Stimulated activated CD4-positive, alpha-beta T cell treated with anti-CD3 and anti-CD28 coated beads, Interleukin-12 subunit alpha, Interleukin-12 subunit beta, amount 100 ng/mL, for 4 hours (primary cell): ENCODE measurements at regions not wholly inside any gene's neighbourhood (a gene's known extent, or its start where the extent isn't known, plus 50 kb on each side); places are given as distances from the start of the nearest gene placed in this dataset.

Source experiments
- DNase-seq: peaks from one replicate; pipeline ENCODE4 v3.0.0-alpha.2; 2020

DNA sequence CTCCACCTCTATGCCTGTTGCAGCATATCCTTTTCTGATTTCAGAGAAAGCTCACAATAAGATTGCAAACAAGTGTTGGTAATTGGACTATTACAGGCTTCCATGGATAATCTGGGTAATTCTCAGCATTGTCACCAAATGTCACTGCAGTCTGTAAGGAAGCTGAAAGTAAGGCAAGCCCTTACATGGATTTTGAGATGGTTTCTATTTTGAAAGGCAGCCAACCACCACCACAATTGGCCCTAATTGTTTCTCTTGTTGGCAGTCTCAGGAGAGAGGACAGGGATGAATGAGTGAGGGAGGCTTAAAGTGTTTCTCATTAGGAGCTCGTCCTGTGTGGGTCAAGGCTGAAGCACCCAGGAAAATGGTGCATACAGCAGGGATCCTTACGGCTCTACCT, 879.9 kb downstream of the TUSC7 start:
- DNase-seq = no peak

DNA sequence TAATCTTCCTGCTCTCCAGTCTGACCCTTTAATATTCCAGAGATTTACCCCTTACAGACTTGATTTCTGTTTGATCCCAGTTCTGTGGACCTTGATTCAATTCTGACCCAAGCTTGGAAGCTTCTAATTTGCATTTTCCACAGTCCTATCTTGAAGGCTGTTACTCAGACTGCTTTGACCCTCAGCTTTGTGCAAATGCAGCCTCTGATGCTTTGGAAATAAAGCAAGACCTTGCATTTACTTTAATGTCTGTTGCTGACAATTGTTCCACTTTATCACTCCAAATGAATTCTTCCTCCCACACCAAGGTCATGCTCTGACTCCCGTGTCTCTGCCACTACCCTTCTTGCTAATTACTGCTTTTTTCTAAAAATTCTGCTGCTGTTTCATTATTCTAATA, 886.0 kb downstream of the TUSC7 start:
- DNase-seq = no peak

DNA sequence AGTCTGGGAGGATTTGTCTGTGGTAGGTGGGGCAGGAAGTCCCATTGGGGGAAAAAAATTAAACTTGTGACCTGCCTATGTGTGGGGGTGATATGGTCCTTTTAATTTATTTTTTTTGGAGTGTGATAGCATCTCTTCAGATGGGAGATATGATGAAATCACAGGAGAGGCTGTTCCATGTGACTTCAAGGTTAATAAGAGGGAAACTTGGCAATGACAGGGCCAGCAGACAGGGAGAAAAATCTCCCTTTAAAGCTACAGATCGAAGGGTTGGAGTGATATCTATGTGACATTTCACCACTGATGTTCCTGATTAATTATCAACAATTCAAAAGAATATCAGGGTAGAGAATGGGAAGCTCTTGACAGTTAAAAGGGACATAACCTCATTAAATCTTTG, 886.9 kb downstream of the TUSC7 start:
- DNase-seq = no peak

DNA sequence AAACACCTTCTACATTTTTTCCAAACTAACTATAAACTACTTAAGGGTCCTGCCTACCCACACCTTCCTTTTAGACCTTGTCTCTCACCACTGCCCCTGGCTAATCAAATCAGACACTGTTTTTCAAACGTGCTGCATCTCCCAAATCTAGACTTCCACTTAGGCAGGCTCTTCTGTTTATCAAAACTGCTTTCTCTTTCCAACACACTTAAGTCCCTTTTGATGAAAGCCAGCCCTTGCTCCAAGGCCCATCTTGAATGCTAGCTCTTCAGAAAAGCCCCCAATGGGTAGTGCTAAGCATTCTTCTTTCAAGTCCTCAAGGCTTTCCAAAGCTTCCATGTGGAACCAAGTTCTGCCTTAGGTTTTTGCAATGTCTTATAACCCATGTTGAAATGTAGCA, 888.3 kb downstream of the TUSC7 start:
- DNase-seq = no peak

DNA sequence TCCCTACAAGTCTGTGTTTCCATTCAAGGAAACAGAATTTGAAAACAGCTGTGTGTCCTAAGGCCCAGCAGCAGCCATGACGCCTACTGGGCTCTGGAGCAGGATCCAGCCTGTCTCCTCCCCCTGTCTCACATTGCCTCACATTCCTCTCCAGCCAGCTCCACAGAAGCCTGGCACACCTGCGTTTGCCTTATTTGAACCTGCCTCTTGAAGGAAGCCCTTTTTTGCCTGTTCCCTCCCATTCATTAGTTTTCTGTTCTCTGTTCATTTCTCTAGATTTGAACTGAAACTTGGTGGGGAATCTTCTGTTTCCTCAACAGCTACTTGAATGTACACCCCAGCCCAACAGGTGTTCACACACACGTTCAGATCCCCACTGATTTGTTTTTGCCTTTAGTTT, 890.5 kb downstream of the TUSC7 start:
- DNase-seq = no peak

DNA sequence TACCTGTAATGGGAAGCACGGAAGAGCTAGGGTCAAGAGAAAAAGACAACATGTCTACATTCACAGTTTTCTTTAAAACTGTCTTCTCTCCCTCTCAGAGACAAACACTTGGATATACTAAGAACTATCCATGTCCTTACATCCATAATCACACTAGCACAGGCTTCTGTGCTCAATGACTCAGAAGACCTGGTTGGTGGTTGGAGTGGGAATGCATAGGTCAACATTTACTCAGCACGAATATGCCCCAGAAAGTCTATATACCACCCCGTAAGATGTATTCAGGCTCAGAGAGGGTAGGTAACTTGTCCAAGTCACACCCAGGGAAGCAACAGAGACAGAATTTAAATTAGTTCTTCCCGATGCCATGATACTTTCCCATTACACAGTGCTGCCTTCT, 891.1 kb downstream of the TUSC7 start:
- DNase-seq = no peak

DNA sequence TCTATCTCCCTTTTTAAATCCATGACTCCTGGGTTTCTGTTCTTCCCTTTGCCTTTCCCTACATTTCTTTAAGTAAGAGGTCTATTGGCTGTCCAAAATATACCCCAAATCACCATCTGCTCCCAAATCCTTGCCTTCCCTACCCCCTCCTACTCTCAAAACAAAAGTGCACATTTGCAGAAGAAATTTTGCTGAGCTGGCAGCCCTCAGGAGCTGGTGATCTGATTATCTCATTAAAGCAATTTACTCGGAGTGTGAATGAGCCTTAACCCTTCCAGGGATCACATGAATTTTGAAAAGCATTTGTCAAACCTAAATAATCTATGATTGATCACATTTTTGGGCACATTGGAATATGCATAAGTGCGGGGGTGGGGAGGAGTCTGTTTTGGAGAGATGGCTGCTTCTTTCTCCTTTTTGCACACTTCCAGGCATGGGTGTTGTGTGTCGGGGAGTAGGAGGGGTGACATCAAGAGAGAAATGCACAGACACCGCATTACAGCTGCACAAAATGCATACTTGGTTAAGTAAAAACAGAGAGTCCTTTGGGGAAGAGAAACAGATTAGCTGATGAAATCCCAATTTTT, 892.6 kb downstream of the TUSC7 start:
- no peak for DNase-seq

DNA sequence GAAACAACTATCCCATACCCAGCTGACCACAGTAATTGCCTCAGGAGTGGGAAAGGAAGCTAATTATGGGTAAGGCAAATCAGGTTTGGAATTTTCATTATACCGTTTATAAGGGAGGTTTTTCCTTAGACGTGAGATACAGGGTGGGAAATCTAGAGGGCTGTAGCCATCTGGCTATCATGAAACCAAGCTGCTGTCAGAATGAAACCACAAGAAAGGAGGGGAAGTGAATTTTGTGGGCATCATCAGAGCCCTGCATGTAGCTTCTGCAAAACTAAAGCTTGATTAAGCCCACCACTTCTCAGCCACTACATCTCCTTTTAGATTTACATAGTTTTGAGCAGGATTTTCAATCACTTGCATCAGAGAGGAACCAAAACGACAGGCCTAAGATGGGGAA, 893.5 kb downstream of the TUSC7 start:
- no peak for DNase-seq

DNA sequence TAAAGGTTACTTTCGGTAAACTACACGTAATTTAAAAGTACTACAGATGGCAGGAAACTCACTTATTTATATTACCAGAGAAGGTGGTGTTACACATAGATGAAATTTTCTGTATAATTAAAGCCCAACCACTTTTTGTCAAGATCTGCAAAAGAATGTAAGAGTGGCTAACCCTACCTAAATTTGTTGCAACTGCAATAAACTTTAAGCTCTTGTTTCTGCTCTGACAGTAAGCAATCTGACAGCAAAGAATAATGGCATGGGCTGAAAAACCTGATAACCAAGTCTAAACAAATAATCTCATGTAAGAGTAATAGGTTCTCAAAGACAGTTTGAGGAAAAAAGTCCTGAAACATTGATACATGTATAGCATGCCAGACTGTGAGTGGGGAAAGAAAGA, 897.3 kb downstream of the TUSC7 start:
- no peak for DNase-seq

DNA sequence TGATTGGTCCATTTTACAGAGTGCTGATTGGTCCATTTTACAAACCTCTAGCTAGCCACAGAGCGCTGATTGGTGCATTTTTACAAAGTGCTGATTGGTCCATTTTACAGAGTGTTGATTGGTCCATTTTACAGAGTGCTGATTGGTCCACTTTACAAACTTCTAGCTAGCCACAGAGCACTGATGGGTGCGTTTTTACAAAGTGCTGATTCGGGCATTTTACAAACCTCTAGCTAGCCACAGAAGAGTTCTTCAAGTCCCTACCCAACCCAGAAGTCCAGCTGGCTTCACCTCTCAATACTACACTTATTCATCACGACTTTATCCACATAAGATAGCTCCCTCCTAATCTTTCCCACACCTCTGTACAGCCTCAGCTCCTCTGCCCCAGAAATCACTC, 899.8 kb downstream of the TUSC7 start:
- DNase-seq = no peak

DNA sequence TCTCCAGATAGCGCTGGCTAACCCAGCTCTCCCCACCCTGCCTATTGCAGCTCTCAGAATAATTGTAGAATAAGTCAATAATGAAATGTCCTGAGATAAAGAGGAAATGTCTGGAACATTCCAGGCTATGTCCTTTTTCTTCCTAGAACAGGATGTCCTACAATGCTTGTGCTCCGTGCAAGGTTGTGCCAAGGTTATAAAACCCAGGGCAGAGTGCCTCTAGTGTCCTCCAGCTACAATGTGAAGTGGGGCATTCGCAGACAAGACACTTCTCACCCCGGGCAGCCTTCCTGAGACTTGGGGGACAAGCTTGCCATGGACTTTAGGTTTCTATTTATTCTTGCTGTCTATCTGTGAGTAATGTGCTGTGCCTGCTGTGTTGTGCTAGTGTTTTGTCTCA, 900.6 kb downstream of the TUSC7 start:
- no peak for DNase-seq

DNA sequence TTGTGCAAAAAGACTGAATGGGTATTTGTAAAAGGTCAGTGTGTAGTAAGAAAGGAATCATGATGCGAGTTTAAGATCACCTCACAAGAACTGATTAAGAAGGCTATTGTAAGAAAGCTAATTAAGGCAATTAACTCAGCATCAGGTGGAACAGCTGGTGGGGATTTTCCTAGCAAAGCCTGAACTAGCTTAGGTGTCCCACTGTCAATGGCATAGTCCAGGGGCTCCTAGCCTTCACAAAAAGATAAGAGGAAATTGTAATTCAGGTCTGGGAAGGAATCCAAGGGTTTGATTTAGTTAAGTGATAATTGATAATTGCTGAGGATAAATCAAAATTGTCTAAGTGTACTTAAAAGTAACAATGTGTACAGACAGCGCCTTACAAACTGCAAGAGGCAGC, 901.6 kb downstream of the TUSC7 start:
- no peak for DNase-seq

DNA sequence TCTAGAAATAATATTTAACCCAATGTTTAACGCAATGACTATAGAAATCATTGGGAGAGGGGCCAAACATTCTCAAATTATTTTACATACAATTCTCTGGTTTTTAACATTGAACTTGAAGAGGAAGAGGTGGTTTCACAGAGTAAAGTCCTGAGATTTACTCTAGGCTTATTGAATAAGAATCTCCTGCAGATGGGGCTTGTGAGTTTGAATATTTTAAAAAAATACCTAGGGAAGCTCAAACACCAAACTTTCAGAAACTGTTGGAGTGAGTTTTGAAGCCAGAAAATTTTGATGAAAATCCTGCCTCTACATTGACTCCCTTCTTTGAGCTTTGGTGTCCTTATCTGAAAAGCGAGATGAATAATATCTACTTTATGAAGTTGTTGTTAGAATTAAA, 906.6 kb downstream of the TUSC7 start:
- DNase-seq = no peak

DNA sequence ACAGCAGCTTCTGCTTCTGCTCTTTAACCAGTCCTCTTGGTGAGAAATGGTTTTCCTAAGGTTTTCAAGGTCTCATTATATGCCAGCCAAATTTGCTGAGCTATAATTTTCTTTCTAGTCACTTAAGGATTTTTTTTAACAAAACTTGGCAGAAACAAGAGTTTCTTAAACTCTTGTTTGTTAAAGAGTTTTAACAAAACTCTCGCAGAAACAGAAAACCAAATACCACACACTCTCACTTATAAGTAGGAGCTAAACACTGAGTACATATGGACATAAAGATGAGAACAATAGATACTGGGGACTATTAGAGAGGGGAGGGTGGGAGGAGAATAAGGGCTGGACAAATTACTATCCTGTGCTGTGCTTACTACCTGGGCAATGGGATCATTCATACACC, 908.3 kb downstream of the TUSC7 start:
- no peak for DNase-seq

DNA sequence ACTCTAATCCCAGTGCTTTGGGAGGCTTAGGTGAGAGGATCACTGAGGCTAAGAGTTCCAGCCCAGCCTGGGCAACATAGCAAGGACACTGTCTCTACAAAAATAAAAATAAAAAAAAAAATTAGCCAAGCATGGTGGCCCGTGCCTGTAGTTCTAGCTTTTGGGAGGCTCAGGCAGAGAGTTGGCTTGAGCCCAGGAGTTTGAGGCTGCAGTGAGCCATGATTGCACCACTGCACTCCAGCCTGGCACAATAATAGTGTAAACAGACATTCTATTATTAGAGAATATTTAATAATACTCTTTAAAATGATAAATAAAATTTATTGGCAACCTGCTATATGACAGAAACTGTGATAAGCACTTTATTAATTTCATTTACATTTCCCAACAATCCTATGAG, 908.9 kb downstream of the TUSC7 start:
- no peak for DNase-seq

DNA sequence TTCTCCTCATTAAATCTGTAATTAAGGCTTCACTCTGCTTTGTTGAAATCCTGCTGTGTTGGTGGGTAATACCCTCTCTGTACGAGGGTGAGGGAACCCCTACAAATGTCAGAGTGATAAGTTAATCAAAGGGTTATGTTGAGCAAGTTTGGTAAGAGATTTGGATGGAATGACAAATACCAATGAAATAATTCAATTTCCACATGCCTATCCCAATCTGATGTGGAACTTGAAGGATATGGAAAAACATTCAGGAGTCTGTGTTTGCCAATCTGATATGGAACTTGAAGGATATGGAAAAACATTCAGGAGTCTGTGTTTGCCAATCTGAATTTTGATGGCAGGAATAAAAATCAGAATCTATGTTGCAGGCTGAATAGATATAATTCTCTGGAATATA, 910.2 kb downstream of the TUSC7 start:
- DNase-seq = no peak

DNA sequence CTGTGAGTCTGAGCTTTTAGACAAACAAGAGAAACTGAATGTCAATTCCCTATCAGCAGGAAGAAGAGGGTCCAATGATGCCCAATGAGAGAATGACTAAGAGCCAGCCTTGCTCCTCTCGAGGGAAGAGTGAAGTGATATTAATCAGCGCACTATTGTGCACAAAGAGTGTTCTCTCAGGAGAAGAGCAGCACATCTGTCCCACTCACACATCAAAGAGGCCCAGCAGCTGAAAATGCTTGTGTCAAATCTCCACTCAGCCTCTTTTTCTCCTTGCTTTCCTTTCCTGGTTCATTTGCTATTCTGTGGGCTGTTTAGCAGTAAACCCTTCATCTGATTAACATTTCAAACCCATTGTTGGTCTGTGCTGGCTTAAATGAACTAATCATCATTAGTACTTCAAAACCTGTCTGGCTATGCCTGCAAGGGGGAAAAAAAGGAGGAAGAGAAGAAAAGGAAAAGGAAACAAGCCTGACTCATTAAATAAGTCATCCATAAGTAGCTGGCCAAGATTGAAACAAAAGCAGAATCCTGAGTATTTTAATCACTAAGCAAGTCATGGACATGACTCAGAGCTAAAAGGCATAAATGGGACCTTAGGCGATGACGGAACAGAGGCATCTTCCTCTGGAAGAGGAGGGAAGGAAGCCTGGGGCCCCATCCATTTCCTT, 912.7 kb downstream of the TUSC7 start:
- DNase-seq = no peak

DNA sequence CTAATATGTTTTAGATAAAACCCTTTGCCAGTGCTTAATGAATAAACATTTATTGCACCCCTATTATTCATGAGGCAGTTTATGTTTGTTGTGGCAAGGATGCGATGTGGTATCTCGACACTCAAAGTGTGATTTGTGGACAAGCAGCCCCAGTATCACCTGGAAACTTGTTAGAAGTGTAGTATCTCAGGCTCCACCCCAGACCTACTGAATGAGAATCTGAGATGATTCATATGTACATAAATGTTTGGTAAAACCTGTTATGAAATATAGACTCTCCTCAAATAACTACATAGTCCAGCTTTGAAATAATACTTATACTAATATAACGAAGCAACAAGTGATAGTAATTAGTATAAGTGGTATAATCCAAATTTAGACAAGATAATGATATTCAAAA, 914.8 kb downstream of the TUSC7 start:
- no peak for DNase-seq

DNA sequence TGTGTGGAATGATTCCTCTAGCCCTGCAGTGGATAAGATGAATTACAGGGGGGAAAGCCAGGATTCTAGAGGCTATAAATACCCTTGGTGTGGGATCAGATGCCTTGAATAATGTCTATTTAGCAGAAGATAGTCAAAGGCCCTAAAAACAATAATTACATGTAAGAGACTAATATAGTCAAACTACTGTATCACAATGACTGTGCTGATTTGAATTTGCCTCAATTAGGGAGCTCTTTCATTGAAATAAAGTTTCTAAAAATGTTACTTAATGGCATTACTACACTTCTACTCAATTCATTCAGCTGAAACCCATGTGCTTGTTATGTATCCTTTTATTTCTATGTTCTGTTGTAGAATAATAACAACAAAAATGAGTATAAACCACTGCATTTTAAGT, 915.6 kb downstream of the TUSC7 start:
- DNase-seq = no peak

DNA sequence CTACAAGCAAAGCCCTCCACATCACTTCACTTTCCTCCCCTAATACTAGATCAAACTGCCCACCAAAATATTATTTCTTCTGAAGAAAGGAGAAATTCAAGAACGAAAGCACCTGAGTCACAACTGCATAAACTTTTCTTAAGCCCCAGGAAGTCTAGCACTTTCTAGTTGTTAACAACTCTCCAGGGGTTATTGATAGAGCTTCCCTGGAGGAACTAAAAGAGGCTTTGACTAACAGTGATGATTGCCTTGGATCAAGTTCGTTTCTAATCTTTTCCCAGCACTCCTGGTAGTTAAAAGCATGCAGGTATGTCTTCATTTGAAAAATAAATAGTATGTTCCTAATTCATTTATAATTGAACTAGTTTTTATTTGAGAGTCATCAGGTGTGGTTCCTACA, 917.0 kb downstream of the TUSC7 start:
- no peak for DNase-seq

DNA sequence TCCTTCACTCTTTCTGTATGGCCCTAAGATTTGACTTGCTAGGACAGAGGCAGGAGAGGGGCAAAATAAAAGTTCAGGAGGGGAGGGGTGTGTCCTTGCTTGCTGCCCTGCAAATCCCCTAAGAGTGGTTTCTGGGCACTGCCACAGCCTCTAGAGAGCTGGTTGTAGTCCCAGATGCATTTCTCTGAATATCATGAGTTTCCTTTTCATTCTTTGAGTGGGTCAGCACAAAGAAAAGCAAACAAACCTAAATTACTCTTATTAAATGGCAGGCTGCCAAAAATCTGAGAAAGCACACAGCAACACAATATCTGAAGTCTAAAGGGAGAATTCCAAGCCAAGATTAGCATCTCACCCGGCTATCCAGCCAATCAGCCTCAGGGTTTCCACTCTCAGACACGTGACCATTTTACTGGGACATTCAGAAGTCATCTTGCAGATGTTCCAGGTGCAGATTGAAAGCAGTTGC, 919.3 kb downstream of the TUSC7 start:
- DNase-seq = no peak

DNA sequence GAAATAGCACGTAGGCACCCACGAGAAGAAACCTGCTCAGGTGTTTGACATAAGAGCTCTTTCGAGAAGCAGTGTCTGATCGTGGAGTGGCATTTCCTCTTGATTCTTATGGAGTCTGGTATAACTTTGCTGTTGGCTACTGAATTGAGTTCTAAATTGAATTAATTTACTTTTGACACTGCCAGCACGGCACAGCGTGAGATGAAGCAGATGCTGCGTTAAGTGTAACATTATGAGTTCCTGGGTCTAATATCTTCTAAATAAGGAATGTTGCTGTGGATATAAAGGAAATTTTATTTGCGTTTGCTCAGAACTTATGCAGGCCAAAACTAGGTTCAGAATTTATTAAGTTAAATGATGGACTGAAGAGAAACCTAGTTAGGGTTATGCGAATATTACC, 919.9 kb downstream of the TUSC7 start:
- no peak for DNase-seq

DNA sequence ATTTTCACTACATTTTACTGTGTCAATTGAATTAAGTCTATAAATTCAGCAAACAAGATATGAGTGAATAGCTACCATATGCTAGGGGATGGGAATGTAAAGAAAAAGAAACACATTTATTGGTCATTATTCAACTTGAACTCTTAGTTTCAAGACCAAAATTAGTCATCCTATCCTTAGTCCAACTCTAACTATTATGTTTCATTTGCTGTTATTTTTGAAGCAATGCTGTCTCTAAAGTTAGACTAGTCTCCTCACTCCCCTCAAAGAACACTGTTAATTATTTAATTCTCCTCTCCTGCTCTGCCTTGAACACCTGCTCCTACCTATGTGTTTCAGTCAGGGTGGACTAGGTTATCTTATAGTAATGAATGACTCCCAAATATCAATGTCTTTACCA, 920.9 kb downstream of the TUSC7 start:
- DNase-seq = no peak

DNA sequence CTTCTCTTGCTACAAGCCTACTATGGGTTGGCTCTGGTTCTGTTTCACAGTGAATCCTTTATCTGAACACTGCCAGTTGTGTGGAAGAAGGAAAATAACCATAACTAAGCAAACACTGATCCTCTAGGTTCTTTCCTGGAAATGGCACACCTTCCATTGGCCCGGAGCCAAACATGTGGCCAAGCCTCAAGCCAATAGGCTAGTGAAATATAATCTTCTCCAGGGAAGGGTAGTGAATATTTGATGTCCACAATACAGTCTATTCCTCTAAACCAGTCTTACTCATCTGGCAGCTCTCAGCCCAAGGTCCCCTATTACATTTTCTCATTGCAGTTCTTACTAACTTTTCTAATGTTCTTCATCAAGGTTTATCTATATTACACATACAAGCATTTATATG, 921.3 kb downstream of the TUSC7 start:
- DNase-seq = no peak

DNA sequence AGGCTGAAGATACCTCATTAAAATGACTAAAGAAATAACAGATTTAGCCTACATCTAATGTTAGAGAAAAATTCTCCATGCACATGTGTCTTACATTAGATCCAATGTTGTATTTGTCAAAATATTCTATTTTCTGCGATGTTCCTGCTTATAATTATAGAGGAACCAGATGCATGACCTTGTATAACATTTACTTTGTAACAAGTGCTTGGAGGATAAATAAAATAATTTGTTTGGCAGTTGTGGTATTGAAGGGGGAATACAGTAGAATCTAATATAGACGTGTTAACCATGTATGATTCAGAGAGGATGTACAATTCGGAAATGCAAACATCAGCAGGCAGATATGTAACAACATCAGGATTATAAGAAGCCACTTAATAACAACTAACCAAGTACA, 922.2 kb downstream of the TUSC7 start:
- no peak for DNase-seq
